T-cell (primary cell): ENCODE measurements at regions not wholly inside any gene's neighbourhood (a gene's known extent, or its start where the extent isn't known, plus 50 kb on each side); places are given as distances from the start of the nearest gene placed in this dataset.

ENCODE experiments used
- ATAC-seq, 4 experiments: fragments of 200-7000 bp in 3 of 4; fragments of 150-1000 bp in 1 of 4; cut with Tn5 transposase; replicated peaks in 1 of 4; 1 replicate in 3 of 4; 2 replicates in 1 of 4; pipeline ENCODE4 v1.10.0; 2021; ENCODE audit warnings: moderate library complexity in 3 of 4, mild to moderate bottlenecking in 2 of 4, moderate number of reproducible peaks in 1 of 4
- CTCF ChIA-PET, 2 donors: fragments of 300-600 bp; sonication (Branson Sonifier 250); formaldehyde crosslinking; loops; one replicate each; lab custom pipeline; 2022; ENCODE audit warnings: antibody characterized with exemption in 2 of 2; lab: Charles Lee
- POLR2A ChIA-PET, 2 donors: fragments of 300-600 bp; sonication (Branson Sonifier 250); formaldehyde crosslinking; loops; one replicate each; lab custom pipeline; 2022; ENCODE audit warnings: antibody characterized with exemption in 2 of 2; lab: Charles Lee
- DNase-seq, 35 experiments: peaks; one replicate each; pipeline versions ENCODE4 v3.0.0 to v3.0.0-alpha.2; 2013 to 2023
- H3K27ac ChIP-seq: one replicate; pipeline ENCODE4 v1.5.1; 2013; ENCODE audit warnings: low read length
- H3K27me3 ChIP-seq, 2 experiments: replicated peaks in 1 of 2; 1 replicate in 1 of 2; 2 replicates in 1 of 2; pipeline versions ENCODE4 v1.6.1 to v1.7.0; 2013; ENCODE audit warnings: low read length in 1 of 2, mixed read lengths in 1 of 2; ENCODE audit not compliant: control insufficient read depth in 2 of 2, insufficient read depth in 2 of 2; ENCODE audit errors: extremely low read depth in 1 of 2
- H3K36me3 ChIP-seq, 2 donors: 1 replicate in 1 of 2; 2 replicates in 1 of 2; pipeline versions ENCODE4 v1.6.1 to v1.7.0; 2013; ENCODE audit warnings: low read length in 1 of 2; ENCODE audit not compliant: control insufficient read depth in 2 of 2, insufficient read depth in 1 of 2; ENCODE audit errors: extremely low read depth in 1 of 2
- H3K4me1 ChIP-seq, 2 experiments: 1 replicate in 1 of 2; 2 replicates in 1 of 2; pipeline versions ENCODE4 v1.6.1 to v1.7.0; 2013; ENCODE audit warnings: low read length in 2 of 2, mixed read lengths in 1 of 2; ENCODE audit not compliant: insufficient read depth in 2 of 2, control insufficient read depth in 1 of 2; ENCODE audit errors: extremely low read depth in 1 of 2
- H3K4me3 ChIP-seq, 2 donors: 1 replicate in 1 of 2; 2 replicates in 1 of 2; pipeline versions ENCODE4 v1.5.1 to v1.7.0; 2013; ENCODE audit warnings: mild to moderate bottlenecking in 2 of 2, low read length in 1 of 2, moderate library complexity in 1 of 2; ENCODE audit not compliant: control insufficient read depth in 1 of 2; ENCODE audit errors: extremely low read depth in 1 of 2
- H3K9me3 ChIP-seq: 2 replicates; pipeline ENCODE4 v1.7.0; 2013
- H3K27ac Mint-ChIP-seq, 2 donors: one replicate each; pipeline ENCODE4 v1.8.0; 2020 to 2021; ENCODE audit warnings: mild to moderate bottlenecking in 2 of 2, mixed read lengths in 2 of 2
- H3K27me3 Mint-ChIP-seq, 2 donors: one replicate each; pipeline ENCODE4 v1.8.0; 2021 to 2022; ENCODE audit warnings: mixed read lengths in 2 of 2
- H3K36me3 Mint-ChIP-seq: one replicate; pipeline ENCODE4 v1.8.0; 2021; ENCODE audit warnings: mixed read lengths
- H3K4me1 Mint-ChIP-seq, 3 donors: one replicate each; pipeline ENCODE4 v1.8.0; 2020 to 2022; ENCODE audit warnings: mixed read lengths in 3 of 3, mild to moderate bottlenecking in 1 of 3
- H3K4me3 Mint-ChIP-seq, 3 donors: one replicate each; pipeline ENCODE4 v1.8.0; 2020 to 2022; ENCODE audit warnings: mild to moderate bottlenecking in 3 of 3, mixed read lengths in 3 of 3, moderate library complexity in 3 of 3
- H3K9me3 Mint-ChIP-seq, 3 donors: one replicate each; pipeline ENCODE4 v1.8.0; 2020 to 2022; ENCODE audit warnings: mixed read lengths in 3 of 3
- WGBS: methylation state at CpG from one replicate; pipeline ENCODE4 v1.1.5; 2013; ENCODE audit warnings: missing lambda C conversion rate; ENCODE audit not compliant: insufficient coverage; 5-methylcytosine and 5-hydroxymethylcytosine counted together

GRCh38 chr7:109868215-109868860, 1222.6 kb upstream of the LRRN3 start:
- DNase-seq (no peak), ATAC-seq (no peak)
- Histone ChIP-seq H3K27ac (no peak overlapping the region), H3K36me3 (no peaks in the 10 kb centered on the region), H3K4me1 (no peaks in the 10 kb centered on the region), H3K9me3 (no peaks in the 10 kb centered on the region), H3K4me3 (no peak overlapping the region), H3K27me3 (no peaks in the 10 kb centered on the region)
- Mint-ChIP-seq H3K27me3 (no peaks in the 10 kb centered on the region), H3K4me3 (no peak overlapping the region), H3K36me3 (no peaks in the 10 kb centered on the region), H3K27ac (no peak overlapping the region), H3K4me1 (no peaks in the 10 kb centered on the region), H3K9me3 (no peaks in the 10 kb centered on the region)
- POLR2A ChIA-PET, result no interaction called here
- no CpG with 5 or more reads among the region's 1 CpG for WGBS
- CTCF ChIA-PET, result interaction anchor here in 1 of 2 donors (0.5 kb wide), 1 partner anchor 124 kb away, joined by 3 read pairs; no protein-coding TSS in a partner anchor

GRCh38 chr7:109873296-109873695, 1217.6 kb upstream of the LRRN3 start:
- Histone ChIP-seq H3K27me3 (no peaks in the 10 kb centered on the region), H3K27ac (no peak overlapping the region), H3K36me3 (no peaks in the 10 kb centered on the region), H3K9me3 (no peaks in the 10 kb centered on the region), H3K4me3 (no peak overlapping the region), H3K4me1 (no peaks in the 10 kb centered on the region)
- Mint-ChIP-seq H3K27ac (no peak overlapping the region), H3K4me3 (no peak overlapping the region), H3K4me1 (no peaks in the 10 kb centered on the region), H3K36me3 (no peaks in the 10 kb centered on the region), H3K9me3 (no peaks in the 10 kb centered on the region), H3K27me3 (no peaks in the 10 kb centered on the region)
- no peak for DNase-seq
- ChIA-PET CTCF (interaction anchor here in 1 of 2 donors (0.5 to 0.7 kb wide), 2 partner anchors 992 to 1948 kb away, joined by 4 read pairs; no protein-coding TSS in a partner anchor), POLR2A (no interaction called here)
- no peak for ATAC-seq
- 72% methylated on average over 3 of the region's 4 CpGs for WGBS

- Mint-ChIP-seq H3K36me3 (no peaks in the 10 kb centered on the region), H3K4me3 (no peak overlapping the region), H3K4me1 (no peaks in the 10 kb centered on the region), H3K27me3 (no peaks in the 10 kb centered on the region), H3K27ac (no peak overlapping the region), H3K9me3 (no peaks in the 10 kb centered on the region)
- Histone ChIP-seq H3K36me3 (no peaks in the 10 kb centered on the region), H3K4me1 (no peaks in the 10 kb centered on the region), H3K9me3 (no peaks in the 10 kb centered on the region), H3K4me3 (no peak overlapping the region), H3K27me3 (no peaks in the 10 kb centered on the region), H3K27ac (no peak overlapping the region)
- WGBS, result no CpG with 5 or more reads among the region's 4 CpGs
- DNase-seq (no peak), ATAC-seq (no peak)
- CTCF ChIA-PET, result no interaction called here
- POLR2A ChIA-PET, result no interaction called here
These were observed 1211.6 kb upstream of the LRRN3 start for GRCh38 chr7:109879287-109879828.

GRCh38 chr7:109890622-109891021, 1200.3 kb upstream of the LRRN3 start:
- Histone ChIP-seq H3K4me1 (no peaks in the 10 kb centered on the region), H3K36me3 (no peaks in the 10 kb centered on the region), H3K27ac (no peak overlapping the region), H3K4me3 (no peak overlapping the region), H3K9me3 (no peaks in the 10 kb centered on the region), H3K27me3 (no peaks in the 10 kb centered on the region)
- Mint-ChIP-seq H3K27ac (no peak overlapping the region), H3K9me3 (peaks cover 0 to 5% (median 0%) of the 10 kb centered on the region in 3 donors), H3K4me3 (no peak overlapping the region), H3K27me3 (no peaks in the 10 kb centered on the region), H3K36me3 (no peaks in the 10 kb centered on the region), H3K4me1 (no peaks in the 10 kb centered on the region)
- POLR2A ChIA-PET, result no interaction called here
- ATAC-seq (no peak), DNase-seq (no peak)
- CTCF ChIA-PET, result no interaction called here
- WGBS, result no CpG with 5 or more reads among the region's 1 CpG

- ChIA-PET CTCF (no interaction called here), POLR2A (no interaction called here)
- DNase-seq (no peak), ATAC-seq (no peak)
- no peak overlapping the region for H3K4me3 Mint-ChIP-seq
- H3K36me3 Mint-ChIP-seq, result no peaks in the 10 kb centered on the region
- Histone ChIP-seq H3K9me3 (no peaks in the 10 kb centered on the region), H3K27ac (no peak overlapping the region), H3K27me3 (no peaks in the 10 kb centered on the region), H3K36me3 (no peaks in the 10 kb centered on the region), H3K4me3 (no peak overlapping the region), H3K4me1 (no peaks in the 10 kb centered on the region)
- no peaks in the 10 kb centered on the region for H3K27me3 Mint-ChIP-seq
- no peak overlapping the region for H3K27ac Mint-ChIP-seq
- H3K9me3 Mint-ChIP-seq, result peaks cover 0 to 5% (median 0%) of the 10 kb centered on the region in 3 donors
- no peaks in the 10 kb centered on the region for H3K4me1 Mint-ChIP-seq
- 77% methylated on average over 2 of the region's 2 CpGs for WGBS
These were observed 1197.7 kb upstream of the LRRN3 start for GRCh38 chr7:109893231-109893630.

GRCh38 chr7:109895536-109895935, 1195.4 kb upstream of the LRRN3 start:
- no peaks in the 10 kb centered on the region for H3K27me3 Mint-ChIP-seq
- 90% methylated on average over 2 of the region's 3 CpGs for WGBS
- H3K4me3 ChIP-seq, result no peak overlapping the region
- no peaks in the 10 kb centered on the region for H3K4me1 Mint-ChIP-seq
- DNase-seq (no peak), ATAC-seq (no peak)
- H3K27ac ChIP-seq, result no peak overlapping the region
- H3K4me1 ChIP-seq, result no peaks in the 10 kb centered on the region
- no peaks in the 10 kb centered on the region for H3K36me3 Mint-ChIP-seq
- H3K27me3 ChIP-seq, result no peaks in the 10 kb centered on the region
- no peak overlapping the region for H3K27ac Mint-ChIP-seq
- CTCF ChIA-PET, result no interaction called here
- no peaks in the 10 kb centered on the region for H3K9me3 ChIP-seq
- no peaks in the 10 kb centered on the region for H3K9me3 Mint-ChIP-seq
- no peak overlapping the region for H3K4me3 Mint-ChIP-seq
- POLR2A ChIA-PET, result no interaction called here
- no peaks in the 10 kb centered on the region for H3K36me3 ChIP-seq
